ENCODE measurements at regions not wholly inside any gene's neighbourhood (a gene's known extent, or its start where the extent isn't known, plus 50 kb on each side); places are given as distances from the start of the nearest gene placed in this dataset.

DNA sequence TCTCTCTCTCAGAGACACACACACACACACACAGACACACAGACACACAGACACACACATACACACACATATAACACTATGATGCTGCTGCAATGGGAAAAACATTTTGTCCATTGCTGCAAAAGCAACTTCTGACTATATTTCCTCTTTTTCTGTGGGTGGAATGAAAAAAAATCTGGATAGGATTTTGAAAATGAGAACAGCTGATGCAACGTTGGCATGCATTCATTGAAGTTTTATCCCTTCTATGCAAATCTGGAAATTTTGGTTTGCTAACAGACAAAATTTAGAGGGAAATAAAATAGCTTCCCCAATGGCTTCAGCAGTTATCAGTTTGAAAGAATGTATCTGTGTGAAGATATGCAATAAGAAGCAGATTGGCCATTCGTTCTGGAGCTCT is 763.4 kb upstream of the GRM7 start:
- TF ChIP-seq POLR2A (IDR thresholded peaks at IDR 0.05) = no peak
- TF ChIP-seq CTCF (IDR thresholded peaks at IDR 0.05) = no peak
- no peak for TF ChIP-seq EP300 (IDR thresholded peaks at IDR 0.05)
